ENCODE measurements at regions not wholly inside any gene's neighbourhood (a gene's known extent, or its start where the extent isn't known, plus 50 kb on each side); places are given as distances from the start of the nearest gene placed in this dataset.

DNA sequence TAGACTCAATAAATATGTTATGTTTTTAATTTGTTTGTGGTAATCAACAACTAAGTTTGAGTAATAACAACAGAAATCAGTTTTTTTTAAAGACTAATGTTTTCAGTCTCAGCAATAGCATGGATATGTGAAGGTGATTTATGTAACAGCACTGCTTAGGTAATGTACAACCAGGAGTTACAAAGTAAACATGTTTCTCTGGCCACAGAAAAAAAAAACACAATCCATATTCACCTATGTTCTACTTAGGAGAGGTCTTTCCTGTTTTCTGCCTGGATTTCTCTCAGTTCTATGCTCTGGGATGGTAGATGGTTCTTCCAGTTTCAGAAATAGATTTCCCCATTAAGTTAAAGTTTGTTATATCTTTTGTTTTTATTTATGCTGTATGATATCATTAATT lies 579.4 kb downstream of the SI start:
- TF ChIP-seq, protein P1, sequence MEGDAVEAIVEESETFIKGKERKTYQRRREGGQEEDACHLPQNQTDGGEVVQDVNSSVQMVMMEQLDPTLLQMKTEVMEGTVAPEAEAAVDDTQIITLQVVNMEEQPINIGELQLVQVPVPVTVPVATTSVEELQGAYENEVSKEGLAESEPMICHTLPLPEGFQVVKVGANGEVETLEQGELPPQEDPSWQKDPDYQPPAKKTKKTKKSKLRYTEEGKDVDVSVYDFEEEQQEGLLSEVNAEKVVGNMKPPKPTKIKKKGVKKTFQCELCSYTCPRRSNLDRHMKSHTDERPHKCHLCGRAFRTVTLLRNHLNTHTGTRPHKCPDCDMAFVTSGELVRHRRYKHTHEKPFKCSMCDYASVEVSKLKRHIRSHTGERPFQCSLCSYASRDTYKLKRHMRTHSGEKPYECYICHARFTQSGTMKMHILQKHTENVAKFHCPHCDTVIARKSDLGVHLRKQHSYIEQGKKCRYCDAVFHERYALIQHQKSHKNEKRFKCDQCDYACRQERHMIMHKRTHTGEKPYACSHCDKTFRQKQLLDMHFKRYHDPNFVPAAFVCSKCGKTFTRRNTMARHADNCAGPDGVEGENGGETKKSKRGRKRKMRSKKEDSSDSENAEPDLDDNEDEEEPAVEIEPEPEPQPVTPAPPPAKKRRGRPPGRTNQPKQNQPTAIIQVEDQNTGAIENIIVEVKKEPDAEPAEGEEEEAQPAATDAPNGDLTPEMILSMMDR (IDR thresholded peaks at IDR 0.05) = no peak
- TF ChIP-seq POLR2A (IDR thresholded peaks at IDR 0.05) = no peak
